ENCODE measurements at regions not wholly inside any gene's neighbourhood (a gene's known extent, or its start where the extent isn't known, plus 50 kb on each side); places are given as distances from the start of the nearest gene placed in this dataset.

- TF ChIP-seq POLR2A (IDR thresholded peaks at IDR 0.05; ENCODE audit: low read depth, low read length) = no peak
- TF ChIP-seq POLR2AphosphoS5 (IDR thresholded peaks at IDR 0.05; ENCODE audit: low read depth, low read length) = no peak
Observed at GRCh38 chr2:12350821-12351220, 365.9 kb upstream of the TRIB2 start.
